Omental fat pad (tissue), 3 donors: ENCODE measurements at regions not wholly inside any gene's neighbourhood (a gene's known extent, or its start where the extent isn't known, plus 50 kb on each side); places are given as distances from the start of the nearest gene placed in this dataset.

Experiments used
- ATAC-seq: fragments of 150-250 bp; one replicate; pipeline ENCODE4 v1.9.1; 2016; ENCODE audit warnings: mild to moderate bottlenecking, moderate library complexity; ENCODE audit not compliant: low FRiP score
- DNase-seq: peaks from one replicate; pipeline ENCODE4 v3.0.0-alpha.2; 2019; ENCODE audit warnings: low spot score
- CTCF ChIP-seq, 3 donors: fragments of 450-650 bp; IDR thresholded peaks; one replicate each; pipeline ENCODE4 v1.5.1; 2016 to 2017; ENCODE audit warnings: antibody characterized with exemption in 3 of 3, mild to moderate bottlenecking in 3 of 3, moderate library complexity in 2 of 3

GRCh38 chr3:176354843-176355242 is 842.4 kb downstream of the TBL1XR1 start:
- DNase-seq (no peak), ATAC-seq (no peak)
- TF ChIP-seq CTCF (IDR thresholded peaks at IDR 0.05): no peak

- DNase-seq (no peak), ATAC-seq (no peak)
- no peak for TF ChIP-seq CTCF (IDR thresholded peaks at IDR 0.05)
These were observed 844.5 kb downstream of the TBL1XR1 start for GRCh38 chr3:176352716-176353334.

GRCh38 chr3:176351408-176351807 is 845.9 kb downstream of the TBL1XR1 start:
- ATAC-seq (no peak), DNase-seq (no peak)
- no peak for TF ChIP-seq CTCF (IDR thresholded peaks at IDR 0.05)

- no peak for TF ChIP-seq CTCF (IDR thresholded peaks at IDR 0.05)
- ATAC-seq (no peak), DNase-seq (no peak)
These were observed 847.6 kb downstream of the TBL1XR1 start for GRCh38 chr3:176349706-176350105.

GRCh38 chr3:176347424-176348146 is 849.7 kb downstream of the TBL1XR1 start:
- DNase-seq: no peak
- TF ChIP-seq CTCF (IDR thresholded peaks at IDR 0.05): no peak
- no peak for ATAC-seq

- no peak for ATAC-seq
- DNase-seq: no peak
- TF ChIP-seq CTCF (IDR thresholded peaks at IDR 0.05): no peak
These were observed 855.3 kb downstream of the TBL1XR1 start for GRCh38 chr3:176341963-176342362.

GRCh38 chr3:176328666-176329065 is 868.6 kb downstream of the TBL1XR1 start:
- no peak for ATAC-seq
- no peak for DNase-seq
- TF ChIP-seq CTCF (IDR thresholded peaks at IDR 0.05): no peak
